ENCODE measurements at regions not wholly inside any gene's neighbourhood (a gene's known extent, or its start where the extent isn't known, plus 50 kb on each side); places are given as distances from the start of the nearest gene placed in this dataset.

DNA sequence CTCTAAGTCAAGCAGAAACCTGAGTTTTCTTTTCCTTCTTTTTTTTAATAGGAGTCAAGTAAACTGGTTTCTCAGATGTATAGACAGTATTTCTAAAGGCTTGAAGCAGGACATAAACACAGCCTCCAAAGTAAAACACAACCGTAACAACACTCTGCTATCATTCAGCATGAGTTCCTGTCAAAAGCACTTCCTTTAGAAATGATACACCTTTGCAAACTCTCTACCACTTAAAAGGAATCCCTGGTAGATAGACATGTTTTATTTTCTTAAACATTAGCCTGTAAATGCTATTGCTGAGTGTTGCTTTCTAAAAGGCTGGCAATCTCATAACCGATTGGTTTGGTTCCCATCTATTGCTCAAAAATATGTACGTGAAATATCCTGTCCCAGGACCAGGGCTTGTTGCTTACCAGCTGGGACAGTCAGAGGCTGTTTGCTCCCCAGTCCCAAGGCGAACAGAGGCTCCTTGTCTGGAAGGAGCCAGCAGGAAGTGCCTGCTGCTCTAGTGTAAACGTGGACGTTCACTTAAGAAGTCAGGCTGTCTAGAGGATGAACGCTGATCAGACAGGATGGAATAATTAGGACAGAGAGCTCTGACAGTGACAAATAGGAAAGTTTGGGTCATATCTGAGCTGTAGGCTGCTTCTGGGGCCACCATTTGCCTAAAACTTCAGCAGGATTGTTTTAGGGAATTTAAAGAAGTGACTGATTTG is 173.9 kb upstream of the KLF3 start:
- TF ChIP-seq SPI1 (IDR thresholded peaks at IDR 0.05; ENCODE audit: borderline replicate concordance, low read depth) (no peak), POLR2AphosphoS5 (IDR thresholded peaks at IDR 0.05; ENCODE audit: low read depth) (no peak), GABPA (IDR thresholded peaks at IDR 0.05; ENCODE audit: low read depth) (no peak)
- TF ChIP-seq, protein P1, sequence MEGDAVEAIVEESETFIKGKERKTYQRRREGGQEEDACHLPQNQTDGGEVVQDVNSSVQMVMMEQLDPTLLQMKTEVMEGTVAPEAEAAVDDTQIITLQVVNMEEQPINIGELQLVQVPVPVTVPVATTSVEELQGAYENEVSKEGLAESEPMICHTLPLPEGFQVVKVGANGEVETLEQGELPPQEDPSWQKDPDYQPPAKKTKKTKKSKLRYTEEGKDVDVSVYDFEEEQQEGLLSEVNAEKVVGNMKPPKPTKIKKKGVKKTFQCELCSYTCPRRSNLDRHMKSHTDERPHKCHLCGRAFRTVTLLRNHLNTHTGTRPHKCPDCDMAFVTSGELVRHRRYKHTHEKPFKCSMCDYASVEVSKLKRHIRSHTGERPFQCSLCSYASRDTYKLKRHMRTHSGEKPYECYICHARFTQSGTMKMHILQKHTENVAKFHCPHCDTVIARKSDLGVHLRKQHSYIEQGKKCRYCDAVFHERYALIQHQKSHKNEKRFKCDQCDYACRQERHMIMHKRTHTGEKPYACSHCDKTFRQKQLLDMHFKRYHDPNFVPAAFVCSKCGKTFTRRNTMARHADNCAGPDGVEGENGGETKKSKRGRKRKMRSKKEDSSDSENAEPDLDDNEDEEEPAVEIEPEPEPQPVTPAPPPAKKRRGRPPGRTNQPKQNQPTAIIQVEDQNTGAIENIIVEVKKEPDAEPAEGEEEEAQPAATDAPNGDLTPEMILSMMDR (IDR thresholded peaks at IDR 0.05; ENCODE audit: insufficient read depth, low read length): no peak
- TF ChIP-seq, protein P2, sequence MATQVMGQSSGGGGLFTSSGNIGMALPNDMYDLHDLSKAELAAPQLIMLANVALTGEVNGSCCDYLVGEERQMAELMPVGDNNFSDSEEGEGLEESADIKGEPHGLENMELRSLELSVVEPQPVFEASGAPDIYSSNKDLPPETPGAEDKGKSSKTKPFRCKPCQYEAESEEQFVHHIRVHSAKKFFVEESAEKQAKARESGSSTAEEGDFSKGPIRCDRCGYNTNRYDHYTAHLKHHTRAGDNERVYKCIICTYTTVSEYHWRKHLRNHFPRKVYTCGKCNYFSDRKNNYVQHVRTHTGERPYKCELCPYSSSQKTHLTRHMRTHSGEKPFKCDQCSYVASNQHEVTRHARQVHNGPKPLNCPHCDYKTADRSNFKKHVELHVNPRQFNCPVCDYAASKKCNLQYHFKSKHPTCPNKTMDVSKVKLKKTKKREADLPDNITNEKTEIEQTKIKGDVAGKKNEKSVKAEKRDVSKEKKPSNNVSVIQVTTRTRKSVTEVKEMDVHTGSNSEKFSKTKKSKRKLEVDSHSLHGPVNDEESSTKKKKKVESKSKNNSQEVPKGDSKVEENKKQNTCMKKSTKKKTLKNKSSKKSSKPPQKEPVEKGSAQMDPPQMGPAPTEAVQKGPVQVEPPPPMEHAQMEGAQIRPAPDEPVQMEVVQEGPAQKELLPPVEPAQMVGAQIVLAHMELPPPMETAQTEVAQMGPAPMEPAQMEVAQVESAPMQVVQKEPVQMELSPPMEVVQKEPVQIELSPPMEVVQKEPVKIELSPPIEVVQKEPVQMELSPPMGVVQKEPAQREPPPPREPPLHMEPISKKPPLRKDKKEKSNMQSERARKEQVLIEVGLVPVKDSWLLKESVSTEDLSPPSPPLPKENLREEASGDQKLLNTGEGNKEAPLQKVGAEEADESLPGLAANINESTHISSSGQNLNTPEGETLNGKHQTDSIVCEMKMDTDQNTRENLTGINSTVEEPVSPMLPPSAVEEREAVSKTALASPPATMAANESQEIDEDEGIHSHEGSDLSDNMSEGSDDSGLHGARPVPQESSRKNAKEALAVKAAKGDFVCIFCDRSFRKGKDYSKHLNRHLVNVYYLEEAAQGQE (IDR thresholded peaks at IDR 0.05; ENCODE audit: insufficient replicate concordance, low read depth): no peak
- H3K4me3 ChIP-seq (replicated peaks; ENCODE audit: insufficient read depth, low read length): no peak overlapping the region
- DNase-seq (ENCODE audit: low read depth in 1 of 2, low spot score in 1 of 2): no peak
- no peak overlapping the region for H3K27ac ChIP-seq (replicated peaks)
- no peaks in the 10 kb centered on the region for H3K27me3 ChIP-seq (ENCODE audit: insufficient read depth, poor library complexity, severe bottlenecking)

DNA sequence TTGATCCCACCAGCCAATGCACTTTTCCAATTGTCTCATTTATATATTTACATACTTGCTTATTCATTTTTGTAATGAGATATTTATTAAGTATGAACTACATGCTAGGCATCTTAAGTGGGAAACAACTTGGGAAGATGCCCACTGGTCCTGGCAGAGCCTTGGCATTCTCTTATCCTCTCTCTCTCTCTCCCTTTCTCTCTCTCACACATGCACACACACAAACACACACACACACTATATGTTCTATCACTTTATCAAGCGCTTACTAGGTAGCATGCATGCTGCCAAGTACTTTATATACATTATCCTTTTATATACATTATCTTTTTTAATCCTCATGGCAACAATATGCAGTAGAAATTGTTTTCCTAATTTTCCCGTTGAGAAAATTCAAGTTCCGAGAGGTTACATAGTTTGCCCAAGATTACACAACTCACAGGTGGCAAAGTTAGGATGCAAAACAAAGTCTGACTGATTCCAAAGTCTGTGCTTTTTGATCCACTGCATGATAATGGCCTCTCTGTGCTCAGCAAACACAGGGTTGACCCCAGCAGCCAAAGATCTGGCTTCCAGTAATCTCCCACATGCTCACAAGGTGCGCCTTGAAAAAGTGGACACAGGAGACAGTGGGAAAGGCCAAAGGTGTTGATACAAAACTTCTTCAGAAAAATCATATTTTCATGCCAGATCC is 173.1 kb upstream of the KLF3 start:
- H3K4me3 ChIP-seq (replicated peaks; ENCODE audit: insufficient read depth, low read length): no peak overlapping the region
- no peak overlapping the region for H3K27ac ChIP-seq (replicated peaks)
- DNase-seq (ENCODE audit: low read depth in 1 of 2, low spot score in 1 of 2): no peak
- TF ChIP-seq GABPA (IDR thresholded peaks at IDR 0.05; ENCODE audit: low read depth): no peak
- TF ChIP-seq, protein P1 (IDR thresholded peaks at IDR 0.05; ENCODE audit: insufficient read depth, low read length): no peak
- TF ChIP-seq, protein P2 (IDR thresholded peaks at IDR 0.05; ENCODE audit: insufficient replicate concordance, low read depth): no peak
- H3K27me3 ChIP-seq (ENCODE audit: insufficient read depth, poor library complexity, severe bottlenecking): no peaks in the 10 kb centered on the region

DNA sequence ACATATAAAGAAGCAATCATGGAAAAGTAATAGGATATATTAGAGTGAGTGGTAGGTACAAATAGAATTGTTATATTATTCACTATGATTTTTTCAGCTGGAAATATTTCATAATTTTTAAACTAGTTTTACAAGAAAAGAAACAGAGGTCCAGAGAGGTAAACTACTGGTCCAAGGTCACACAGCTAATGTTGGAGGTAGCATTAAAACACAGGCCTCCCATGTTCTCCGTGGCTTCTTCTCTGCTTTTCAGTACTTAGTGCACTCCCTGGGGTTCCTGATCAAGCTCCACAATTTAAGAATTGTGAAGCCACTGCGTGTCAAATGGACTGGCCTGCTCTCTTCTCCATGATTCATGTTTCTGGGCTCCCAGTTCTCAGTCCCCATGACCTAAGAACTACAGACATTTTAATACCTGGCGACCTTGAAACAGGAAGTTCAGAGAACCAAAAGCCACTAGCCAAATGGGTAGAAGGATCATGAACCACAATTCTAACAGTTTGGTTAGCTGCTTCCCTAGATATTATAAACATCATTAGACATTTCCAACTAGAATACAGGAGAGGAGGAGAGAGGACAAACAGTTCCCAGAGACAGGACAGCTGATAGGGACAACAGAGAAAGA is 172.0 kb upstream of the KLF3 start:
- Histone ChIP-seq H3K4me3 (replicated peaks; ENCODE audit: insufficient read depth, low read length) (no peak overlapping the region), H3K27me3 (ENCODE audit: insufficient read depth, poor library complexity, severe bottlenecking) (no peaks in the 10 kb centered on the region), H3K27ac (replicated peaks) (no peak overlapping the region)
- no peak for TF ChIP-seq POLR2AphosphoS5 (IDR thresholded peaks at IDR 0.05; ENCODE audit: low read depth)
- TF ChIP-seq, protein P1 (IDR thresholded peaks at IDR 0.05; ENCODE audit: insufficient read depth, low read length): no peak
- no peak for TF ChIP-seq SPI1 (IDR thresholded peaks at IDR 0.05; ENCODE audit: borderline replicate concordance, low read depth)
- TF ChIP-seq, protein P2 (IDR thresholded peaks at IDR 0.05; ENCODE audit: insufficient replicate concordance, low read depth): no peak
- TF ChIP-seq GABPA (IDR thresholded peaks at IDR 0.05; ENCODE audit: low read depth): no peak
- DNase-seq (ENCODE audit: low read depth in 1 of 2, low spot score in 1 of 2): no peak

Data from HL-60 (cell line).